Gastrocnemius medialis (tissue), 4 donors: ENCODE measurements at regions not wholly inside any gene's neighbourhood (a gene's known extent, or its start where the extent isn't known, plus 50 kb on each side); places are given as distances from the start of the nearest gene placed in this dataset.

Experiments
- ATAC-seq, 2 donors: fragments of 150-250 bp; one replicate each; pipeline ENCODE4 v1.9.1; 2016
- DNase-seq, 2 donors: peaks; one replicate each; pipeline ENCODE4 v3.0.0-alpha.2; 2019
- H3K27ac ChIP-seq, 4 donors: fragments of 200-600 bp; sonication (generic); 1 replicate in 1 of 4; 2 replicates in 3 of 4; pipeline ENCODE4 v1.5.1; 2016 to 2018; ENCODE audit warnings: mild to moderate bottlenecking in 2 of 4, moderate library complexity in 1 of 4
- H3K27me3 ChIP-seq, 3 donors: fragments of 200-600 bp; sonication (generic) in 2 of 3; 1 replicate in 1 of 3; 2 replicates in 2 of 3; pipeline versions ENCODE4 v1.5.1 to v1.6.0; 2016 to 2019; ENCODE audit warnings: mild to moderate bottlenecking in 1 of 3, moderate library complexity in 1 of 3
- H3K36me3 ChIP-seq, 2 donors: fragments of 200-600 bp; sonication (generic) in 1 of 2; one replicate each; pipeline ENCODE4 v1.5.1; 2017 to 2018
- H3K4me1 ChIP-seq, 2 donors: fragments of 200-600 bp; sonication (generic) in 1 of 2; one replicate each; pipeline ENCODE4 v1.5.1; 2016 to 2017; ENCODE audit warnings: mild to moderate bottlenecking in 2 of 2
- H3K4me3 ChIP-seq, 4 donors: fragments of 200-600 bp; sonication (generic) in 3 of 4; 1 replicate in 1 of 4; 2 replicates in 3 of 4; pipeline ENCODE4 v1.5.1; 2016 to 2019; ENCODE audit warnings: mild to moderate bottlenecking in 2 of 4
- H3K9me3 ChIP-seq, 3 donors: fragments of 200-600 bp; sonication (generic) in 2 of 3; 1 replicate in 1 of 3; 2 replicates in 2 of 3; pipeline ENCODE4 v1.5.1; 2016 to 2019
- CTCF ChIP-seq, 5 experiments: fragments of 450-650 bp in 3 of 5; fragments of 200-600 bp in 2 of 5; sonication (generic) in 2 of 5; IDR thresholded peaks in 4 of 5; conservative IDR thresholded peaks in 1 of 5; 1 replicate in 4 of 5; 2 replicates in 1 of 5; pipeline ENCODE4 v1.5.1; 2016 to 2019; ENCODE audit warnings: antibody characterized with exemption in 5 of 5, mild to moderate bottlenecking in 3 of 5, moderate library complexity in 3 of 5
- POLR2A ChIP-seq, 2 donors: fragments of 450-650 bp; IDR thresholded peaks; one replicate each; pipeline ENCODE4 v1.6.1; 2017; ENCODE audit warnings: antibody characterized with exemption in 2 of 2, mild to moderate bottlenecking in 2 of 2, moderate library complexity in 2 of 2
- in situ Hi-C, 4 donors: fragments of 200-750 bp; cut with MboI; loops; one replicate each; pipeline versions ENCODE4 v1.15.0 to v1.8.0; 2017; ENCODE audit warnings: low sequenced_read_pairs in 4 of 4
- intact Hi-C: fragments of 100-400 bp; cut with DNase I; formaldehyde crosslinking; loops from one replicate; pipeline ENCODE4 v1.15.1; 2023; ENCODE audit warnings: low total_unique reads

DNA sequence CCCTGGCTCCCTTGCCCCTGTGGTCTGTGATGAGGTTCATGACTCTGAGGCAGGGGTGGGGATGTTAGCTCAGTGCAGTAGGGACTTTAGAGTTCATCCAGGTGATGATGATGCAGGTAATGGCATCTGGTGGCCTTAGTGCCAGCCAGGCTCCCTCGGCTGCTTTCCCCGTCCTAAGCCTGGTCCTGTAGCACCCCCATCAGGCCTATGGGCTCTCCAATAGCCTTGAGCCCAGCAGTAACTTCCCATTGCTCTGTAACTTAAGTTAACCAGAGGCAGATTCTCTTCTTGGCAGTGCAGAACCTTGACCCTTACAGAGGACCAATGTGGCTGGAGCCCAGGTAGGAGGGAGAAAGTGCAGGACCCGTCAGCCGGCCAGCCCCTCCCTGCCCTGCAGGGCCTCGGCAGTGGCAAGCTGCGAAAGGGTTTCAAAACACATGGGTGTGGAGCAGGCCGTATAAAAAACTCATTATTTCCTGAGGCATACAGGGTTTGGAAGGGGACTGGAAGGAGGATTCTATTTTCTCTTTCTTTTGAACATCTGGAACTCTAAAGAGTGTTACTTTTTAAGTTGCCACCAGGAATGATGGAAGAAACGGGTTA is 406.9 kb downstream of the CDH26 start:
- Histone ChIP-seq H3K27me3 (no peaks in the 10 kb centered on the region), H3K4me1 (no peaks in the 10 kb centered on the region), H3K36me3 (no peaks in the 10 kb centered on the region), H3K27ac (no peak overlapping the region), H3K4me3 (no peak overlapping the region), H3K9me3 (no peaks in the 10 kb centered on the region)
- no peak for TF ChIP-seq CTCF (IDR thresholded peaks at IDR 0.05 in 4 of 5, conservative IDR thresholded peaks at IDR 0.05 in 1 of 5)
- no peak for TF ChIP-seq POLR2A (IDR thresholded peaks at IDR 0.05)
- ATAC-seq (no peak), DNase-seq (no peak)
- intact Hi-C loops = no loop called here
- in situ Hi-C loops = no loop called here

- no peak for TF ChIP-seq POLR2A (IDR thresholded peaks at IDR 0.05)
- TF ChIP-seq CTCF (IDR thresholded peaks at IDR 0.05 in 4 of 5, conservative IDR thresholded peaks at IDR 0.05 in 1 of 5) = no peak
- Histone ChIP-seq H3K4me3 (no peak overlapping the region), H3K27ac (no peak overlapping the region), H3K4me1 (no peaks in the 10 kb centered on the region), H3K9me3 (no peaks in the 10 kb centered on the region), H3K36me3 (no peaks in the 10 kb centered on the region), H3K27me3 (no peaks in the 10 kb centered on the region)
- intact Hi-C loops = no loop called here
- in situ Hi-C loops = no loop called here
- DNase-seq (no peak), ATAC-seq (no peak)
These were observed 407.7 kb downstream of the CDH26 start for GRCh38 chr20:60365882-60366281.

- TF ChIP-seq POLR2A (IDR thresholded peaks at IDR 0.05) (no peak), CTCF (IDR thresholded peaks at IDR 0.05 in 4 of 5, conservative IDR thresholded peaks at IDR 0.05 in 1 of 5) (no peak)
- no peak for ATAC-seq
- no peaks in the 10 kb centered on the region for H3K27me3 ChIP-seq
- no peaks in the 10 kb centered on the region for H3K36me3 ChIP-seq
- no peak overlapping the region for H3K4me3 ChIP-seq
- no peak for DNase-seq
- intact Hi-C loops = no loop called here
- in situ Hi-C loops = no loop called here
- H3K27ac ChIP-seq = no peak overlapping the region
- H3K9me3 ChIP-seq = no peaks in the 10 kb centered on the region
- no peaks in the 10 kb centered on the region for H3K4me1 ChIP-seq
These were observed 413.2 kb downstream of the CDH26 start for GRCh38 chr20:60371384-60371783.

- no peak for DNase-seq
- Histone ChIP-seq H3K27ac (no peak overlapping the region), H3K4me1 (no peaks in the 10 kb centered on the region), H3K27me3 (no peaks in the 10 kb centered on the region), H3K36me3 (no peaks in the 10 kb centered on the region), H3K9me3 (no peaks in the 10 kb centered on the region), H3K4me3 (no peak overlapping the region)
- ATAC-seq = no peak
- TF ChIP-seq POLR2A (IDR thresholded peaks at IDR 0.05) (no peak), CTCF (IDR thresholded peaks at IDR 0.05 in 4 of 5, conservative IDR thresholded peaks at IDR 0.05 in 1 of 5) (no peak)
- in situ Hi-C loops (no loop called here), intact Hi-C loops (no loop called here)
These were observed 414.1 kb downstream of the CDH26 start for GRCh38 chr20:60372275-60372674.

GRCh38 chr20:60372822-60373221 is 414.6 kb downstream of the CDH26 start:
- Histone ChIP-seq H3K4me1 (no peaks in the 10 kb centered on the region), H3K4me3 (no peak overlapping the region), H3K27me3 (no peaks in the 10 kb centered on the region), H3K27ac (no peak overlapping the region), H3K9me3 (no peaks in the 10 kb centered on the region), H3K36me3 (no peaks in the 10 kb centered on the region)
- DNase-seq = no peak
- intact Hi-C loops = no loop called here
- ATAC-seq = no peak
- in situ Hi-C loops = no loop called here
- TF ChIP-seq POLR2A (IDR thresholded peaks at IDR 0.05) = no peak
- no peak for TF ChIP-seq CTCF (IDR thresholded peaks at IDR 0.05 in 4 of 5, conservative IDR thresholded peaks at IDR 0.05 in 1 of 5)
